GM04503 (cell line): ENCODE measurements at regions not wholly inside any gene's neighbourhood (a gene's known extent, or its start where the extent isn't known, plus 50 kb on each side); places are given as distances from the start of the nearest gene placed in this dataset.

Experiments
- DNase-seq: peaks from one replicate; pipeline ENCODE4 v3.0.0-alpha.2; 2012; ENCODE audit warnings: low read depth

DNA sequence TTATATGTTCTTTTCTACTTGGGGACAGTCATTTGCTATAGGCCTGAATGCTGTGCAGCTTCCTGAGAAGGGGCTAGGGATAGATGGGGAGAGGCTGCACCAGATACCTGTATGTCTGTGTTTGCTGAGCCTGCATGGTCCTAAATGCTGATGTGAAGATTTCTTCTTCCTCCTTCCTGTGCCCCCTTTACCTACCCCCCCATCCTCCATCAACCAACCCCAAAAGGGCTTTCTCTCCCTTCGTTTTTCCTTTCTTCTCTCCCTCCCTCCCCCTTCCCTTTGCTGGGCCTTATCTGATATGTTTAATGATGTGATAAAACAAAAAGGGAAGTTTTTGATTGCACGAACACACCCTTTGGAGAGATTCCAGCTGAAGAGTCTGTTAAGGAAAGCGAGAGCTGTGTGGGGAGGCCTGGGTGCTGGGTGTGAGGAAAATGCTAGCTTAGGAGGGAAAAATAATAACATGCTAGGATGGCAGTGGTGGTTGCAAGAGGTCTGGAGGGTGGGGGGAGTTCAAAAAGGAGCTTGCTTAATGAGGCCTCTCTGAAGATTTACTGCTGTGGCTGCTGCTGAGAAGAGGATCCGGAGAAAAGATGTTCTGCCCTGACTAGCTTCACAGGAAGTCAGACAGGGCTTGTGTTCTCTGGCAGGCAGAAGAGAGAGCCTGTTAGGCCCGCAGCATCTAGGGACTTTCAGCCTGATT is 101.8 kb downstream of the SAMD9 start:
- DNase-seq: no peak

DNA sequence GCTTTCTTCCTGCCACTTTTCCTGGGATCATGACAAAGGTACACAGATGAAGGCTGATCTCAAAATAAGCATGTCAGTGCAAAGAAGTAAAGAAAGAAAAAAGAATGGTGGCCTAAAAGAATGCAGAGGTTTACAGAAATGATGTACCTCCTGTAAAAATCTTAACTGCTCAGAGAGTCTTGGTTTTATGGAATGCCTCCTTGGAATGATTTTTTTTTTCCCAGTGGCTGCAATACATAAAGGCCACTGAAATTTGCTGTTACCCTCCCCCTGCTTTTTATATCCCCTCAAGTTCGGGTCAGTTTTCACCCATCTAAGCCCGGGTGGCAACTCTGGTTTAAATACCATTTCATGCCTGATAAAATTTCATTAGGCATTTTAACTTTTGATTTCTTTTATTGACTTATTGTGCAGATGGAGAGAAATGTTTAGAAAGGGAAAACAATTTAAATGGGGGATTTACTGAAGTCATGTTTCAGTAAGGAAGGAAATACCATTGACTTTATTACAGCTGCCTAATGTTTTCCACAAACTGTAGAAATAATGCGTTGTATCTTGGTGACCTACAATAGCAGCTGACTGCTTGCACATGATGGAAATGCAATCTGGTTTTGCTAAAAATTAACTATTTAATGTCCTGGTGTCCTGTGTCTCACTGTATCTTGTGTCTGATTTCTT is 102.5 kb downstream of the SAMD9 start:
- DNase-seq: peak; percentile 57

DNA sequence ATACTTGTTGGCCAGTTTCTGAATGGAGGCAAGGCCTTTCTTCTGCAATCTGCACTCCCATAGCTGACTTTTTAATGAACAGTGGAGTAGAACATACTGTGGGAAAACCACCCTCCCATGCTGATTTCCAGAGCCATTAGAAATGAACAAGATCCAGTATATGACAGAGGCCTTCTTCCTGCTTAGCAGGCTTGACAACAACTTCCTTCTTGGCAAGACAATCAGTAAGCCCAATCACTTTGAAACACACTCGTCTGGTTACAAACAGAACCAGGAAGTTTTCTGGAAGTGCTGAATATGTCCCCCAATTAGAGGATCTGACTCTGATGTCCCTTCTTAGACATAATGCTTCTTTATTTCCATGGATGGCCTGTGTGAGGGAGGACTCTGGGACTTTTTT is 103.4 kb downstream of the SAMD9 start:
- DNase-seq: no peak

DNA sequence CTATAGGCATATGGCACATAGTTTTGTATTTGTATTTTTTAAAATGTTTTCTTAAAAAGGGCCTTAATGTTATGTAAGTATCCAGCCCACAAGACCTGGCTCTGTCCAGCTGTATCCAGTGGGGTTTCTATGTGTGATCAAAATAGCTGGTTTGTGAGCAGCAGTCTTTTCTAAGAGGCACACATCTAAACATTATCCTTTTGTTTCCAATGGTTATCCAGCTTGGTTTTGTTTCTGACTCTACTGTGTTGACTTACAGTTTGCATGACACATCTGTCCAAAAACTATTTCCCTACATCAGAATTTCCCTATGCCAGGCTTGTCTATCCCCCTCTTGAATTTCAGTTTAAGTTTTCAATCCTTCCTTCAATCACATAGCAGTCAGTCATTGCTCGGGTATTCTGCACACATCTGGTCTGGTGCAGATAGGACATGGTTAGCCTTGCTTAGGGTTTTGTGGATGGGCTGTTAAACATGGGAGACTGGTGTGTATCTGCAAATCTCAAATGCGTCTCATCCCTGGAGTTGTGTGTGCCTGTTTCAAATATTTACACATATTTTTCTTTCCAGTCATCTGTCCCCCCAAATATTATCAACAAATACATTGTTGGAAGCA is 104.2 kb downstream of the SAMD9 start:
- DNase-seq: no peak

DNA sequence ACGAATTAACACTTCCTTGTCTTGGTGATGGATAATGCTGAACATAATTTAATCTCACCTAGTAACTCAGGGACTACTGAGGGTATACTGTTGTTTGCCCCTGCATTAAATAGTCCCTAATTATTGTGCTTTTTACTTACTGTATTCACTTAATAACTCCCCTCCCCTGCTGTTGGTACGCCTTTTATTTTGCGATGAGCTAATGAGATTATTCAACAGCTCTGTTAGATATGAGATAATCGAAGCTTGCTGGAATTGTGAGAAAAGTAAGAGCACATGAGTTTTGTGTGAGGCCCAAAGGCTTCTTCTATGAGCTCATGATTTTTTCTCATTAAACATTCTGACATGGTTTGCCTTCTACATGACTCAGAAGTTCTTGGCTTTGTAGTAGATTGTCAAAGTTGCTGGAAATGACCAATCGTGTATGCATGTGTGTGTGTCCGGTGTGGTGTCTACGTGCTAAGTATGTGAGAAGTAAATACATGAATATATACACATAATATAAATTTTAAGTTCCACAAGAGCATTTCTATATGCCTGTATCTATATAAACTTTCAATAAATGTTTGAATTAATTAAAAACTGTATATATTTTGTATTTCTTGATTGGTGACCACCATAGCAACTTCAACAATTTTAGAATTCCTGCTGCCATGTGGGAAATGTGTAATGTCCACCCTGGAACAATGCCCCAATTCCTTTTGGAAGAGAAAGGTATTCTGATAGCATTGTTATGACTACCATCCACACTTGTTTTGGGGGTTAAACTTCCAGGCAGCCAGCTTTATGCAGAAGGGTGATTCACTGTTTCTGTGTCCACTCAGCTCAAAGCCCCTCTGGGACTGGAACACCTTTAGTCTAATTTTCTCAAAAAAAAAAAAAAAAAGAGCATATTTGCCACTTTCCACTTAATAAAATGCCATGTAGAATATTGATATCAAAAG is 106.2 kb downstream of the SAMD9 start:
- DNase-seq: peak; percentile 95

DNA sequence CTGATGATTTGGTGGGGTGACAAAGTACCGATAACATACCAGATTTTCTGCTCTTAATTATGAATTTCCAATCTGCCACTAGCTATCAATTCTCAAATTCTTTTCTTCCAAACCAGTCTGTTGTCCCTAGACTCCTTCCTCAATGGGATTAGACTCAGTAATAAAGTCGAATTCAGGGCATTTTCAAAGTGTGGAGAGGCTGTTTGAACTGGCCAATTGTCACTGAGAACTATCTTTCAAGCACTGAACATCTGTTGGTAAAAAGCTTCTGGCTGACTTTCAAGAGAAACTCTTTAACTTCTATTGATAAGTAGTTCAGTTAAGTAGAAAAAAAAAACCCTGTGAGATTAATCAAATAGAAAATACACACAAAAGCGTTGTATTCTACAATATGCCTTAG is 108.9 kb downstream of the SAMD9 start:
- no peak for DNase-seq

DNA sequence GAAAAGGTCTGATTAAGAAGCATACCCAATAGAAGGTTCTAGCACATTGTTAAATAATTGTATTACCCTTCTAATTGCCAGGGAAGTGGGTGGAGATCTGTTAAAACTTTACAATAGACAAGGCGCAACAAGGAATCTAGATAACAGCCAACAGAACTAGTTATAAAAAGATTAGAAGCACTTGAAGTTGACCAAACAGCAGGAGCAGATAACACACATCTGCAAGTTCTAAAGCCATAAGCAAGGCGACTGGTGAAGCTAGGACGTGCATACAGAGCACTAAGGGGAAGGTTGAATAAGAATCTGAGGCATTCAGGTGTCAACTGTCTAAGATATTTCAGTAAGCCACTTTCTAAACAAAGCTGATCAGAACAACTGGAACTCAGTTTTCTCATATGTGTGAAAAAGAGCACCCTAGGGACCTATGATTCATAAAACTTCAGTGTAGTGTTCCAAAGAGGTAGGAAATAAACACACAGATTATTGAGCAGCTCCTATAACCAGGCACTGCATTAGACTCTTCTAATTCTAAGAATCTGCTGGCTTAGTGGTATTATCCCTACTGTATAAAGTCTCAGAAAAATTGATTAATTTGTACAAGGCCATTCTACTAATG is 111.2 kb downstream of the SAMD9 start:
- DNase-seq: no peak

DNA sequence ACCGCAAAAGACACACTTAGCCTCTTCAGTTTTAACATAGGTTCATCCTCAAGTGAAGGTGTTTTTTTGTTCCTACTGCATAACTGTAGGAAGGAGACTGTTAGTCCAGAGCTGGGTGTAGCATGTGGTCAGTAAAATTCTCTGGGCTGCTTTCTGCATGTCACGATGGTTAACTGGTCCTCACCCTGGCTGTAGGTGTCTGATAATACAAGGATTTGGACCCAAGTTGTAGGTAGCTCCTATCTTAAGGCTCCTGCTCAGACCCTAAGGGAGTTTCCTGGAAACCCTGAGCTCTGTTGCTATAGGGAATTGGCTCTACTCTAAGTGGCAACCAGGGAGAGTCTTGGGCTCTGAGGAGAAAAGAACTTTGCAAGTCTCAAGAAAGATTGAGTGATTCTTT is 112.9 kb downstream of the SAMD9 start:
- no peak for DNase-seq

DNA sequence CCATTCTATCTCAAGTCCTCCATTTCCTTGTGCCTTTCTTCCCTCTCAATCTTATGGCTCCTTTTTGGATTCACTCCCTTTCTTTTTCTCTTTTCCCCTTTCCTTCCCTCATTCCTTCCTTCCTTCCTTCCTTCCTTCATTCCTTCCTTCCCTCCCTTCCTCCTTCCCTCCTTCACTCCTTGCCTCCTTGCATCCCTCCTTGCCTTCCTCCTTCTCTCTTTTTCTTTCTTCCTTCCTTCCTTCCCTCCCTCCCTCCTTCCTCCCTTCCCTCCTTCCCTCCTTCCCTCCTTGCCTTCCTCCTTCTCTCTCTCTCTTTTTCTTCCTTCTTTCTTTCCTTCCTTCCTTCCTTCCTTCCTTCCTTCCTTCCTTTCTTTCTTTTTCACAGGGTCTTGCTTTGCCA is 120.1 kb downstream of the SAMD9 start:
- DNase-seq: no peak

GRCh38 chr7:92997152-92997551 is 120.6 kb downstream of the SAMD9 start:
- DNase-seq: no peak

GRCh38 chr7:92994901-92995300 is 122.9 kb downstream of the SAMD9 start:
- no peak for DNase-seq

- no peak for DNase-seq
Measured at GRCh38 chr7:92992932-92993331, 124.8 kb downstream of the SAMD9 start.

- no peak for DNase-seq
Measured at GRCh38 chr7:92992483-92992882, 125.3 kb downstream of the SAMD9 start.

DNA sequence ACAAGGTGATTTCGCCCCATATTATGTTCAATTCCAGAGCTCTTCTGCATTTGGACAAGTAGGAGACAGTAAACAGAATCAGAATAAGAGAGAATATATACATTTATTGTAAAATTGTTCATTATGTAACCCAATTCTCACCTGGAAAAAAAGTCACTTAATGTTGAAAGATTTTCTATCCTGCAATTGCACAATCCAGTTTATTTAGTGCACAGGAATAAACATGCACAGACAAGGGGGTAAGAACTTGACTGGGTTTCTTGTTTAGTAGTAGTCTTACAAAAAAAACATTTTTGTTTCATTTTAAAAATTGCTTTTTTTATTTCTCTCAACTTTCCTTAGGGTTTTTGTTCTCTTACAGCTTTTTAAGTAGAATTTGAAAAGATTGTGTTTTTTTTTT is 126.6 kb downstream of the SAMD9 start:
- DNase-seq: no peak

DNA sequence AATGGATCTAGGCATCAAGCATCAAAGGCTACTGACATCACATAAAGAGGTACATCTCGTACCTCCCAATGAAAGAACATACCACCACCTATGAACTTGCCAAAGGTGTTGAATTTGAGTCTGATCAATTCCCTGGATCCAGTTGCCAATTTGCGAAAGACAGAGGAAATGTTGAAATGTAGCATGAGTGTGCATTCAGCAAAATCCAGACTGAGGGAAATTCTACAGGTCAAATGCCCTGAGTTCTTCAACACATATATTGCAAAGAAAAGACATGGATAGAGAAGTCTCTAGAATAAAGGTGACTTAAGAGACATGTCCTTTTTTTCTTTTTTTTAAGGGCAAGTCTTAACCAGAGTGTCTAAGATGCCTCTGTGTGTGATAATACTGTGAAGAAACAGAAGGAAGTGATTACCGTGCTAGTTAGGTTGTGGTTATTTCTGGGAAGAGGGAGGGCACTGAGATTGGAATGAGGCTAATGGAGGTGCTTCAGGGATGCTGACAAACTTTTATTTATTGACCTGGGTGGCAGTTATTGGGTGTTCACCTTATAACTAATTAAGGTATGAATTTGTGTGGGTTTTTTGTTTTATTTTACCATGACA is 128.7 kb downstream of the SAMD9 start:
- no peak for DNase-seq

DNA sequence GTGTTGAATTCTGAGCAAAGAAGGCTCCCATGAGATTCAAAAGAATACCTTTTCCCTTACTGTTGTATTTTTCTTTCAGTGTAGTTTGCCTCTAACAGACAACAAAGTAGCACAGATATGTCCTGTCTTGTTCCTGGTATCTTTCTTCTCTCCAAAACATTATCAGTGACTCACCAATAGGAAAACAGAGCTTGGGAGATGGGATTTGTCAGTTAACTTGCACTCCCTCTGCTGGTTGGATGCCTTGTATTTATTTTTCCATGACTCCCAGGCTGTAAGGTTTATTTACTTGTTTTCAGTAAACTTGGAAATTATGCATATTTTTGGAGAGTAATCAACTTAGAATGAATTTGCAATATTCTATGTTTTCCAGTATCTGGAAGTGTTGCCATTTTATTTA is 129.7 kb downstream of the SAMD9 start:
- DNase-seq: no peak

- DNase-seq: no peak
Measured at GRCh38 chr7:92987538-92987937, 130.2 kb downstream of the SAMD9 start.

DNA sequence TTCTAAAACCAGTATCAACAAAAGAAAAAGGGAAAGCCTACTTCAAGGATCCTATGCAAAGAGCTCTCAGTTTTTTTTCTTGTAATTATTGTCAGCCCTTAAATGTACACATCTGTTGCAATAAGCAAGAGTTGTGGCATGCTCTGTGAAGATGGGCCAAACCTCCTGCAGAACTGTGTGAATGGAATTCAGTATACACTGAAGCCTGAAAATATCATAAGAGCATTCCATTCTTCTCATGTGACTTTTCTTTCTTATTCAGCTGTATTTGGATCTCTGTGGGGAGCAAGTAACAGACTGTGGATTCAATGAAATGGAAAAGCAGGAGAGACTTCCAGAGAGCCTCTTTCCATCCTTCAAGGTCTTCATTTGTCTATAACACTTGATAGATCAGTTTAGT is 130.7 kb downstream of the SAMD9 start:
- no peak for DNase-seq

DNA sequence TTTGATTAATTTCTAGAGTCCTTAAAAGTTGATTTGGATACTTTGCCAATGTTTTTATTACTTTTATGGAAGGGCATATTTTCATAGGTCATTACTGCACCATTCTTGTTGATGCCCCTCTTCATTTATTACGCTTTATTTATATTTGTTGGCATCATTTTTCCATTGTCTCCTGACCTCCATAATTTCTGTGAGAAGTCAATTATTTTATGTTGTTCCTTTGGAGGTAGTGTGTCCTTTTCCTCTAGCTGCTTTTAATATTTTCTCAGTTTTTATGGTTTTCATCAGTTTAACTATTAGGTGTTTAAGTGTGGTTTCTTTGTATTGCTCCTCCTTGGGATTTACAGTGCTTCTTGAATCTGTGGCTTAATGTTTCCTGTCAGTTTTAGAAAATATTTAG is 134.9 kb downstream of the SAMD9 start:
- DNase-seq: no peak

DNA sequence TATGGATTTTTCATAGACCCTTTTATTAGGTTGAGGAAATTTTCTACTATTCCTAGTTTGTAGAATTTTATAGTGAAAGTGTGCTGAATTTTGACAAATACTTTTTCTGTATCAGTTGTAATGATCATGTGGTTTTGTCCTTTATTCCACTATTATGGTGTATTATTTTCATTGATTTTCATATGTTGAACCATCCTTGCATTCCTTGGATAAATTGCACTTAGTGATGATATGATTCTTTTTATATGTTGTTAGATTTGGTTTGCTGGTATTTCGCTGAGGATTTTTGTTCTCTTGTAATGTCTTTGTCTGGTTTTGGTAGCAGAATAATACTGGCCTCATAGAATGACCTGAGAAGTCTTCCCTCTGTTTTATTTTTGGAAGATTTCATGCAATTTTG is 140.6 kb upstream of the CDK6 start:
- DNase-seq: no peak

GRCh38 chr7:92973974-92974373 is 137.6 kb upstream of the CDK6 start:
- no peak for DNase-seq

- DNase-seq: no peak
Measured at GRCh38 chr7:92973293-92973731, 136.9 kb upstream of the CDK6 start.
